GM20000 (cell line): ENCODE measurements at regions not wholly inside any gene's neighbourhood (a gene's known extent, or its start where the extent isn't known, plus 50 kb on each side); places are given as distances from the start of the nearest gene placed in this dataset.

Source experiments
- DNase-seq: peaks from one replicate; pipeline ENCODE4 v3.0.0; 2012; ENCODE audit warnings: low spot score
- TF ChIP-seq, protein P1 (sequence below): IDR thresholded peaks from 2 replicates; pipeline ENCODE4 v1.5.1; 2012; ENCODE audit warnings: mild to moderate bottlenecking, control low read depth; ENCODE audit errors: extremely low read depth, missing control alignments

DNA sequence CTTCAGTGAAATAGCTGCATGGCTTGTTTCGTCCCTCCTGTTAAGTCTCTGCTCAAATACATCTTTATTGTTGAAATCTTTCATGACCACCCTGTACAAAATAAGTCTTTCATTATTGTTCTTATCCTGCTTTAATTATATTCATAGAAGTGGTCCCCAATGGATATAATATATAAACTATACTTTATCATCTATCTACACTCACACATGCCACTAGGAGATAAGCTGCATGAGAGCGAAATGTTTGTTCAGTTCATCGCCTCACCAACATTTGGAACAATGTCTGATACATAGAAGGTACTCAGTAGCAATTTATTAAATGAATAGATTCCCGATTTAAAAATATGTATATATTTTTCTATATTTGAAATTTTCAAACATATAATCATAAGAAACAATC is 254.0 kb upstream of the ATXN7L3B start:
- TF ChIP-seq, protein P1, sequence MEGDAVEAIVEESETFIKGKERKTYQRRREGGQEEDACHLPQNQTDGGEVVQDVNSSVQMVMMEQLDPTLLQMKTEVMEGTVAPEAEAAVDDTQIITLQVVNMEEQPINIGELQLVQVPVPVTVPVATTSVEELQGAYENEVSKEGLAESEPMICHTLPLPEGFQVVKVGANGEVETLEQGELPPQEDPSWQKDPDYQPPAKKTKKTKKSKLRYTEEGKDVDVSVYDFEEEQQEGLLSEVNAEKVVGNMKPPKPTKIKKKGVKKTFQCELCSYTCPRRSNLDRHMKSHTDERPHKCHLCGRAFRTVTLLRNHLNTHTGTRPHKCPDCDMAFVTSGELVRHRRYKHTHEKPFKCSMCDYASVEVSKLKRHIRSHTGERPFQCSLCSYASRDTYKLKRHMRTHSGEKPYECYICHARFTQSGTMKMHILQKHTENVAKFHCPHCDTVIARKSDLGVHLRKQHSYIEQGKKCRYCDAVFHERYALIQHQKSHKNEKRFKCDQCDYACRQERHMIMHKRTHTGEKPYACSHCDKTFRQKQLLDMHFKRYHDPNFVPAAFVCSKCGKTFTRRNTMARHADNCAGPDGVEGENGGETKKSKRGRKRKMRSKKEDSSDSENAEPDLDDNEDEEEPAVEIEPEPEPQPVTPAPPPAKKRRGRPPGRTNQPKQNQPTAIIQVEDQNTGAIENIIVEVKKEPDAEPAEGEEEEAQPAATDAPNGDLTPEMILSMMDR = no peak
- no peak for DNase-seq

DNA sequence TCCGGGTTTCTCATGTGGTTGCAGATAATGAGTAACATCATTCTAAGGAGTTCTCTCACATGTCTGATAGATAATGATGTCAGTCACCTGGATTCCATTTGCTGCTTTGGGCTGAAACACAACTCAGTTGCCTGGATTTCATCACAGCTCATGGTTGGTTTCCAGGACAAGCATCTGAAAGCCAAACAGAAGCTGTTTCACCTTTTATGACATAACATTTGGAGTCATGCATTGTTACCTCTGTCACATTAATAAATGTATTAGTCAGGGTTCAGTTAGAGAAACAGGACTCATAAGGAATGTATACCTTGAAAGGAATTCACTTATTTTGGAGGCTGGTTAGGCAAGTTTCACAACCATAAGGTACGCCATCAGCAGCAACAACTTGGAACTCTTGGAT is 251.9 kb upstream of the ATXN7L3B start:
- DNase-seq = no peak
- TF ChIP-seq, protein P1 = no peak

DNA sequence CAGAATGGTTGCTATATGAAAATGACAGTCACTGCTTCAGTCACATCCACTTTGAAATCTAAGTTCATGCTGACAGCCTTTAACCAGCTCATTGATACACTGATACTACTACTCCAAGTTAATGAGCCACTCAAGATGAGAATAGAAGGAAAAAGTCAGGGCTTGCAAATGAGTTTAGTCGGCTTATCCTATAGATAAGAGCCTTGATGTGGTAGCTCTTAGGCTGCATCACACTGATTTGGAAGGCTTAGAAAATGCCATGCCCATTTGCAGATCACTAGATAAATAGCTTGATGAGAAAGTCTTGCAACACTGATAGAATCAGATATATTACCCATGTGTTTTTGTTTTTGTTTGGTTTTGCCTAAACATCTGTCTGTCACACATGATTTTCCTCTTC is 251.4 kb upstream of the ATXN7L3B start:
- DNase-seq = no peak
- TF ChIP-seq, protein P1 = no peak

DNA sequence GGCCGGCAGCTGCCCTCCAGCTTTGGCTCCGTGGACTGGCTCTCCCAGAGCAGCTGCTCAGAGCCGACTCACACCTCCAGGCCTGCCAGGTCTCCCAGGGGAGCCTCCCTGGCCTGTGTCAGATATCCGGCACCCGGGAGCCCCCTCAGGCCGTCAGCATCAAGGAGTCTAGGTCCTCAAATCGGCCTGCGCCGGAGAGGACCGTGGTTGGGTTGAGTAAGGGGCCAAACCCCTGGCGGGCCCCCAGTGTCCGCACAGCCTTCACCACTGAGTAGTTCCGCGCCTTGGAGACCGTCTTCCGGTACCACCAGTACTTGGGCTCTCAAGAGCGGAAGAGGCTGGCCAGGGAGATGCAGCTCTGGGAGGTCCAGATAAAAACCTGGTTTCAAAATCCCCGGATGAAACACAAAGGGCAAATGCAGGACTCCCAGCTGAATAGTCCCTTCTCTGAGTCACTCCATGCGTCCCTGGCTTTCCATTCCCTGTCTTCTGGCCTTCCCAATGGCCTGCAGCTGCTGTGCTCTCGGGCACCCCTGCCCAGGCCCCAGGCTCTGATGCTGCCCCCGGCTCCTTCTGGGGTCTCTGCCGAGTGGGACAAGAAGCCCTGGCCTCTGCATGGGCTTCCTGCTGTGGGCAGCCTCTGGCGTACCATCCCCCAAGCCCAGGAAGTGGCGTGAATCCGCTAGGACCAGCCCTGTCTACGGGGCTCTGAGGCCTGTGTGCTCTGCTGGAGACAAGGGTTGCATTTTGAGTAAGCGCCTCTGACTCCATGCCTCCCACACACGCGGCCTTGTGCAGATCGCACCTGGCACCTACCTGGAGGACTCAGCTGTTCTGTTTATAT is 245.1 kb upstream of the ATXN7L3B start:
- no peak for DNase-seq
- TF ChIP-seq, protein P1 = no peak

DNA sequence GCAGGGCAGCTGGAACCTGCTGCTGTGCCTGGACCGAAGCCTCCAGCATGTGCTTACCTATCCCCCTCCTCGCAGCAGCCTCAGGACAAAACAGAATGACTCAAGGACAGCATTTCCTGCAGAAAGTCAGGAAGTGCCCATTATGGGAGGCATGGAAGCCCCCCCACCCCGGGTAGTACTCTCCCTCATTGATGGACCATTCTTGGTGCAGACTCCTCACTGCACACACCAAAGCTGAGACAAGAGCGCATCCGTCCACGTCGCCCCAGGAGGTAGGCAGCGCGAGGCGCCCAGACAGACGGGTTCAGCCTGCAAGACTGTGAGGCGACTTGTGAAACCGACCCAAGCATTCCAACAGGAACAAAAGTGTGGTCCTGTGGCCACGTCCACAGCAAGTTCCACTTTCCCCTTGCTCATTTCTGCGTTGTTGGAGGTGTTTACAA is 243.9 kb upstream of the ATXN7L3B start:
- DNase-seq = no peak
- TF ChIP-seq, protein P1 = no peak

DNA sequence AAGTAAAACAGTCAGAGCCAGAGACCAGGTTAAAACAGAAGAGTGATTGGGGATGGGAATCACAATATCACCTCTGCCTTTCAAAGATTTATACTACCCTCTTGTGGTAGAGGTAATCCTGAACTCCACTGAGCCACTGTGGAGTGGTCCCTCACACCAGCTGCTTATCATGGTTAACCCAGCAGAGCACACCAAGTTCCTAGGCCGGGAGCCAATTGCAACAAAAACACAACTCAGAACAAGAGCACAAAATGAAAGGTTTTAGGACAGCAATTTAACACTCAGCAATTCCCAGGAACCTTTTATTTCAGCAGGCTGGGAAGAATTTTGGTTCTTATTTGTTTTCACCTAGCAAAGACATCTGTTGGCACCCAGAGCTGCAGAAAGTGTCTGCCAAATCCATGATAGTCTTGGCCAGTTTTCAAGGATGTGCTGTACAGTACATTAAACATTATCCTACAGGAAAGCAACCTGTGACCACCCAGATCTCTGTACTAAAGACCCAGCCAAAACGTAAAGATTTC is 220.5 kb upstream of the ATXN7L3B start:
- TF ChIP-seq, protein P1 = no peak
- no peak for DNase-seq

DNA sequence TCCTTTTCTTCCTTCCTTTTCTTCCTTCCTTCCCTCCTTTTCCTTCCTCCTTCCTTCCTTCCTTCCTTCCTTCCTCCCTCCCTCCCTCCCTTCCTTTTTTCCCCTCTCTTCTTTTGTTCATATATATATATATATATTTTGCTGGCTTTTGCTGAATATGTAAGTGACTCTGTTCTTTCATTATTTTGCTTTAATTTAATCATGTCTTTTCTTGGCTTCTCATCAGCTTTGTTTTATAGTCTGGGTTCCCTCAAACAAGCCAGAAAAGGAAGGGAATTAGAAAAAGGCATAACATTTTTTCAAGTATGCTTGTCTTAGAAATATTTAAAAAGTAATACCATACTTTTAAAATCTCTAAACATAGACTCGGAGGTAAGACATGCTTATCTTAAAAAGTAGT is 219.9 kb upstream of the ATXN7L3B start:
- no peak for DNase-seq
- TF ChIP-seq, protein P1 = no peak
